Hepatocyte (in vitro differentiated cells): ENCODE measurements at regions not wholly inside any gene's neighbourhood (a gene's known extent, or its start where the extent isn't known, plus 50 kb on each side); places are given as distances from the start of the nearest gene placed in this dataset.

Source experiments
- DNase-seq: peaks from one replicate; pipeline ENCODE4 v3.0.0-alpha.2; 2016; ENCODE audit warnings: low spot score
- H2AFZ ChIP-seq: fragments of 200-600 bp; sonication (generic); 2 replicates; pipeline ENCODE4 v1.6.0; 2016; ENCODE audit warnings: antibody characterized with exemption, mild to moderate bottlenecking
- H3K27ac ChIP-seq: fragments of 200-600 bp; sonication (generic); 2 replicates; pipeline ENCODE4 v1.5.1; 2016; ENCODE audit warnings: mild to moderate bottlenecking
- H3K27me3 ChIP-seq: fragments of 200-600 bp; sonication (generic); 2 replicates; pipeline ENCODE4 v1.6.1; 2016
- H3K36me3 ChIP-seq: fragments of 200-600 bp; sonication (generic); replicated peaks from 2 replicates; pipeline ENCODE4 v1.5.1; 2016; ENCODE audit warnings: low read depth; ENCODE audit not compliant: insufficient read depth
- H3K4me1 ChIP-seq: fragments of 200-600 bp; sonication (generic); 2 replicates; pipeline ENCODE4 v1.5.1; 2016; ENCODE audit warnings: mild to moderate bottlenecking, moderate library complexity; ENCODE audit not compliant: insufficient read depth
- H3K4me2 ChIP-seq: fragments of 200-600 bp; sonication (generic); 2 replicates; pipeline ENCODE4 v1.6.0; 2016
- H3K4me3 ChIP-seq: fragments of 200-600 bp; sonication (generic); 2 replicates; pipeline ENCODE4 v1.5.1; 2016; ENCODE audit warnings: mild to moderate bottlenecking
- H3K79me2 ChIP-seq: fragments of 200-600 bp; sonication (generic); 2 replicates; pipeline ENCODE4 v1.6.0; 2017; ENCODE audit warnings: mild to moderate bottlenecking
- H3K9me2 ChIP-seq: fragments of 200-600 bp; sonication (generic); replicated peaks from 2 replicates; pipeline ENCODE4 v1.6.0; 2017; ENCODE audit warnings: mild to moderate bottlenecking; ENCODE audit not compliant: insufficient read depth
- H3K9me3 ChIP-seq: fragments of 200-600 bp; sonication (generic); 2 replicates; pipeline ENCODE4 v1.5.1; 2016; ENCODE audit warnings: low read depth, mild to moderate bottlenecking
- H4K20me1 ChIP-seq: fragments of 200-600 bp; sonication (generic); 2 replicates; pipeline ENCODE4 v1.6.0; 2016; ENCODE audit warnings: mild to moderate bottlenecking; ENCODE audit not compliant: insufficient read depth, poor library complexity, severe bottlenecking
- CTCF ChIP-seq: fragments of 200-600 bp; sonication (generic); IDR thresholded peaks from 2 replicates; pipeline ENCODE4 v1.5.1; 2016; ENCODE audit warnings: antibody characterized with exemption, mild to moderate bottlenecking; ENCODE audit not compliant: poor library complexity
- EZH2 ChIP-seq: fragments of 200-600 bp; sonication (generic); IDR thresholded peaks from 2 replicates; pipeline ENCODE4 v1.6.1; 2016; ENCODE audit warnings: antibody characterized with exemption, mild to moderate bottlenecking, borderline replicate concordance
- EZH2phosphoT487 ChIP-seq: fragments of 200-600 bp; sonication (generic); IDR thresholded peaks from one replicate; pipeline ENCODE4 v1.6.1; 2018; ENCODE audit warnings: antibody characterized with exemption, mild to moderate bottlenecking, low read depth, moderate library complexity; ENCODE audit not compliant: unreplicated experiment, severe bottlenecking
- WGBS: methylation state at CpG from one replicate; pipeline ENCODE4 v1.1.6; 2016; ENCODE audit warnings: low lambda C conversion rate; ENCODE audit errors: missing lambda C conversion rate; 5-methylcytosine and 5-hydroxymethylcytosine counted together

- TF ChIP-seq EZH2 (no peak), EZH2phosphoT487 (no peak), CTCF (no peak)
- no peak overlapping the region for H2AFZ ChIP-seq
- H4K20me1 ChIP-seq, result no peaks in the 10 kb centered on the region
- H3K4me2 ChIP-seq, result peak overlapping the region; percentile 45
- no peaks in the 10 kb centered on the region for H3K79me2 ChIP-seq
- H3K9me3 ChIP-seq, result no peaks in the 10 kb centered on the region
- no peaks in the 10 kb centered on the region for H3K9me2 ChIP-seq
- no peaks in the 10 kb centered on the region for H3K36me3 ChIP-seq
- H3K27ac ChIP-seq, result peak overlapping the region; percentile 86
- WGBS, result 75% methylated on average over 4 of the region's 4 CpGs
- DNase-seq, result no peak
- no peaks in the 10 kb centered on the region for H3K27me3 ChIP-seq
- H3K4me3 ChIP-seq, result no peak overlapping the region
- H3K4me1 ChIP-seq, result peaks cover 6% of the 10 kb centered on the region
Measured at GRCh38 chr2:234378440-234378839, 118.4 kb downstream of the ARL4C start.

GRCh38 chr2:234377761-234378391, 119.0 kb downstream of the ARL4C start:
- 63% methylated on average over 12 of the region's 12 CpGs for whole genome bisulfite sequencing
- Histone ChIP-seq H2AFZ (no peak overlapping the region), H3K9me2 (no peaks in the 10 kb centered on the region), H3K4me1 (peaks cover 6% of the 10 kb centered on the region), H4K20me1 (no peaks in the 10 kb centered on the region), H3K36me3 (no peaks in the 10 kb centered on the region), H3K4me2 (peak overlapping the region; percentile 45), H3K79me2 (no peaks in the 10 kb centered on the region), H3K27ac (peak overlapping the region; percentile 86), H3K27me3 (no peaks in the 10 kb centered on the region), H3K4me3 (no peak overlapping the region), H3K9me3 (no peaks in the 10 kb centered on the region)
- no peak for TF ChIP-seq EZH2
- no peak for TF ChIP-seq CTCF
- TF ChIP-seq EZH2phosphoT487, result no peak
- no peak for DNase-seq

GRCh38 chr2:234376229-234376628, 120.7 kb downstream of the ARL4C start:
- no peak overlapping the region for H3K4me2 ChIP-seq
- H4K20me1 ChIP-seq, result no peaks in the 10 kb centered on the region
- peaks cover 6% of the 10 kb centered on the region for H3K4me1 ChIP-seq
- H3K79me2 ChIP-seq, result no peaks in the 10 kb centered on the region
- no peaks in the 10 kb centered on the region for H3K9me3 ChIP-seq
- no peak for TF ChIP-seq EZH2
- no peak for TF ChIP-seq CTCF
- no peak for TF ChIP-seq EZH2phosphoT487
- H3K27me3 ChIP-seq, result no peaks in the 10 kb centered on the region
- H3K4me3 ChIP-seq, result no peak overlapping the region
- no peak overlapping the region for H3K27ac ChIP-seq
- no peak overlapping the region for H2AFZ ChIP-seq
- DNase-seq, result no peak
- WGBS, result 80% methylated on average over 3 of the region's 3 CpGs
- H3K36me3 ChIP-seq, result no peaks in the 10 kb centered on the region
- H3K9me2 ChIP-seq, result no peaks in the 10 kb centered on the region
